ENCODE measurements at regions not wholly inside any gene's neighbourhood (a gene's known extent, or its start where the extent isn't known, plus 50 kb on each side); places are given as distances from the start of the nearest gene placed in this dataset.

GRCh38 chr17:77266891-77267341 is 126.1 kb downstream of the SEC14L1 start:
- peak; percentile 39 for DNase-seq

- DNase-seq, result no peak
Measured at GRCh38 chr17:77269696-77270681, 129.2 kb downstream of the SEC14L1 start.

- no peak for DNase-seq
Measured at GRCh38 chr17:77271411-77271810, 130.6 kb downstream of the SEC14L1 start.

GRCh38 chr17:77273397-77274085 is 132.8 kb downstream of the SEC14L1 start:
- DNase-seq, result no peak

- no peak for DNase-seq
Measured at GRCh38 chr17:77274096-77274845, 133.5 kb downstream of the SEC14L1 start.

- DNase-seq, result peak; percentile 40
Measured at GRCh38 chr17:77279448-77280303, 138.9 kb downstream of the SEC14L1 start.

GRCh38 chr17:77280304-77281121 is 139.7 kb downstream of the SEC14L1 start:
- no peak for DNase-seq

- DNase-seq, result peak; percentile 89
Measured at GRCh38 chr17:77281122-77281903, 140.5 kb downstream of the SEC14L1 start.

- peak; percentile 67 for DNase-seq
Measured at GRCh38 chr17:77281904-77282367, 141.2 kb downstream of the SEC14L1 start.

GRCh38 chr17:77282524-77283515 is 142.1 kb downstream of the SEC14L1 start:
- DNase-seq, result no peak

- DNase-seq, result no peak
Measured at GRCh38 chr17:77284023-77284617, 143.4 kb downstream of the SEC14L1 start.

- no peak for DNase-seq
Measured at GRCh38 chr17:77285594-77286390, 145.0 kb downstream of the SEC14L1 start.

GRCh38 chr17:77286391-77286640 is 145.5 kb downstream of the SEC14L1 start:
- DNase-seq, result no peak

GRCh38 chr17:77286641-77287431 is 146.1 kb downstream of the SEC14L1 start:
- no peak for DNase-seq

- DNase-seq, result no peak
Measured at GRCh38 chr17:77287432-77288068, 146.8 kb downstream of the SEC14L1 start.

- no peak for DNase-seq
Measured at GRCh38 chr17:77288115-77288619, 147.4 kb downstream of the SEC14L1 start.
